Embryonic facial prominence (tissue), 1 donor: ENCODE measurements at regions not wholly inside any gene's neighbourhood (a gene's known extent, or its start where the extent isn't known, plus 50 kb on each side); places are given as distances from the start of the nearest gene placed in this dataset.

ENCODE experiments used
- DNase-seq: peaks from one replicate; pipeline ENCODE4 v3.0.0-alpha.2; 2016; ENCODE audit errors: extremely low spot score

DNA sequence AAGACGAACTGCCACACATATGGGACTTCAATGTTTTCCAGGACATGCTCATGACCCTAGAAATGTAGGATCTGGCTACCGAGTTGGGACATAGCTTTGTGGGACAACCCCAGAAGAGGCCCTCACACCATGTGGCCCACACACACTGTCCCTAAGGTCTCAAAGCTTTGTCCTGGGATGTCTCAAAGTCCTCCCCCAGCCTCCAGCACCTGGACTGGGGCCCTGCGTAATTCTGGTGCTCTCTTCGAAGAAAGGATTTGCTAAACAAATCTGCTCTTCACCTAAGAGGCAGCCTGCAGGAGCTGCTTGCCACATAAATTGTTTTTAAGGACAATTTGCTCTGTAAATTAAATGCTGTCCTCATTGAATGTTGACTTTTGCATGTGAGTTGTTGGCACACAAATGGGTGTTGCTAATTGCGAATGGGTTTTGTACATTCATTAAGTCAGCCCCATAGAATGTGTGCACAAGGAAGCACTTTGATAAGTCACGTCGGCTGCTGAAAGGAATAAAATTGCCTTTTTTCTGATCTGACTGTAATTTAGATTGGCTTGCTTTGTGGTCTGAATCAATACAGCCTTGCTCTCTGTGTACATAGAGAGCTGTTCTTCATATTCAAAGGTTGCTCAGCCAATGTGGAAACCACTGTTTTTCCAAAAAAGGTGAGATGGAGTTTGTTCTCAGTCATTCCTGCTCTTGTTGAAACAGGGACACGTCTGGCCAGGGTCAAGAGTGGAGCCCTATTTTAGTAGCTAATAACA, 161.6 kb upstream of the PWP1 start:
- no peak for DNase-seq

DNA sequence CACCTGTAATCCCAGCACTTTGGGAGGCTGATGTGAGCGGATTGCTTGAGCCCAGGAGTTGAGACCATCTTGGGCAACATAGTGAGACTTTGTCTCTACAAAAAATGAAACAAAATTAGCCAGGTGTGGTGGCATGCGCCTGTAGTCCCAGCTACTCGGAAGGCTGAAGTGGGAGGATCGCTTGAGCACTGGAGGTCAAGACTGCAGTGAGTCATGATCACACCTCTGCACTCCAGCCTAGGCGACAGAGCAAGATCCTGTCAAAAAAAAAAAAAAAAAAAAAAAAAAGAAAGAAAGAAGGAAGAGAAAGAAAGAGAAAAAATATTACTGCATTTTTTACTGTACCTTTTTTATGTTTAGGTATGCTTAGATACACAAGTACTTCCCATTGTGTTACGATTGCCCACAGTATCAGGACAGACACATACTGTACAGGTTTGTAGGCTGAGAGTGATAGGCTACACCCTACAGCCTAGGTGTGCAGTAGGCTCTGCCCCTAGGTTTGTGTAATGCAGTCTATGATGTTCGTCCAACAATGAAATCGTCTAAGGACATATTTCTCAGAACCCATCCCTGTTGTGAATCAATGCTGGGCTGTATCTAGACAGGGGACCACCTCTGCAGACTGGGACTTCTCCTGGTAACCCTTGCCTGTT, 160.4 kb upstream of the PWP1 start:
- DNase-seq: no peak

DNA sequence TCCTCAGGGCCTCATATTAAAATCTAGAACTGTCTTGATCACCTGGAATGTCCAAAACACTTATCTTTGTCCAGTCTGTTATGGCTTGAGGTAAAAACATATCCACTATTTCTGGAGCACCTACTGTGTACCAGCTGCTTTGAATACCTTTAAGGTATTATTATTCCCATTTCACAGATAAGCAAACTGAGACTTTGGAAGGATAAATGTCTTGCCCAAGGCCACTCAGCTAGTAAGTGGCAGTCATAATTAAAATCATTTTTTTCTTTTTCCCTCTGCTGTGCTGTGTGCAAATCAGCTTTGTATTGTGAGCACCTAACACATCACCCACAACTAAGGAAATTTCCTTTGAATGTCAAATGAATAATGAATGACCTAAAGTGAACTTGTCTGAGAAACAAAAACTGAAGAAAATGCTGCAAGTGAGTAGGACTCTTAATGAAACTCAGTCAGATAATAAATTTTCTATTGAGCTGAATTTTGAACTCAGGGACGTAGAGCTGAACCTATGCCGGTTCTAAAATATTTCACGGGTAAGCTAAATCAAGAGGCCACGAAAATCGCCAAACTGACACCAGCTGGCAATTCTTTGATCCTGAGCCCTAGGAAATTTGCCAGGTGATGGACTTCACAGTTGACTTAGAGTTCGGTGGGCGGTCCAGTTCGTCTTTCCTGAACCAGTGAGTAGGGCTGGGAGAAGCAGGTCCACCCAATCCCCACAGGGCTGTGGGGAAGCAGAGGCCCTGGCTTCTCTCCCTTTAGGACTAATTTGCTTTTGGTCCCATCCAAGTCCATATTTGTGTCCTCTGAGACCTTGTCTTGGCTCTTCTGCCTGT, 159.7 kb upstream of the PWP1 start:
- no peak for DNase-seq

DNA sequence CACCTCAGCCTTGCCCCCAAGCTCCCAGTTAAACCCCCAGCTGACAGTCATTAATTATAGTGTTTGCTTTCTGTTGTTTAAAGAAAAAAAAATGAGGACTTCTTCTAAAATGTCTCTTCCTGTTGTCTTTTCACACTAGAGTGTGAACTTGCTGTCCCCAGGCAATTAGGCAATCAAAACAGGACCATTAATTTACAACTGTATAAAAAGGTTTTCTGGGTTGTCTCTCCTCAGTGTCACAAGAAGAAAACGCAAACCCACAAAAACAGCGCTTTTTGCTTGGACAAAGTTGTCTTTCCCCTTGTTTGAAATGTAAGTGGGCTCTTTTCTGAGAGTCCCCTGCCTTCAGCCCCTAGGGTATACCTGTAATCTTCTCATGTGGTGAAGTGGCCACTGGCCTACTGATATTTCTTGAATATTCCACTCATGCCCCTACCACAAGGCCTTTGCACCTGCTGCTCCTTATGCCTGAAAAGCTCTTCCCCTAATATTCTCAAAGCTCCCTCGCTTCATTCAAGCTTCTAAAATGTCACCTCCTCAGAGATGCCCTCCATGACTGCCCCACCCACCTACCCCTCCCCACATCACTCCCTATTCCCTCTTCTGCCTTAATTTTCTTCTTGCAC, 158.9 kb upstream of the PWP1 start:
- no peak for DNase-seq

DNA sequence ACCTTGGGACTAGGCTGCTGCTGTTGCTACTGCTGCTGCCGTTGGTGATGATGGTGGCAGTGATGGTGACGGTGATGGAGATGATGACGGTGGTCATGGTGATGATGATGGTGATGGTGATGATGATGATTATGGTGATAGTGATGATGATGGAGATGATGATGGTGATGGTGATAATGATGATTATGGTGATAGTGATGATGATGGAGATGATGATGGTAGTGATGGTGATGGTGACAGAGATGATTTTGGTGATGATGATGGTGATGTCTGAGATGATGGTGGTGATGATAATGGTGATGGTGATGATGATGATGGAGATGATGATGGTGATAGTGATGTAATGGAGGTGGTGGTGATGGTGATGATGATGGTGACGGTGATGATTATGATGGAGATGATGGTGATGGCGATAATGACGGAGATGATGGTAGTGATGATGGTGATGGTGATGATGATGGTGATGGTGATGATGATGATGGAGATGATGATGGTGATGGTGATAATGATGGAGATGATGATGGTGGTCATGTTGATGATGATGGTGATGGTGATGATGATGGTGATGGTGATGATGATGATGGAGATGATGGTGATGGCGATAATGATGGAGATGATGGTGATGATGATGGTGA, 156.8 kb upstream of the PWP1 start:
- DNase-seq: no peak

DNA sequence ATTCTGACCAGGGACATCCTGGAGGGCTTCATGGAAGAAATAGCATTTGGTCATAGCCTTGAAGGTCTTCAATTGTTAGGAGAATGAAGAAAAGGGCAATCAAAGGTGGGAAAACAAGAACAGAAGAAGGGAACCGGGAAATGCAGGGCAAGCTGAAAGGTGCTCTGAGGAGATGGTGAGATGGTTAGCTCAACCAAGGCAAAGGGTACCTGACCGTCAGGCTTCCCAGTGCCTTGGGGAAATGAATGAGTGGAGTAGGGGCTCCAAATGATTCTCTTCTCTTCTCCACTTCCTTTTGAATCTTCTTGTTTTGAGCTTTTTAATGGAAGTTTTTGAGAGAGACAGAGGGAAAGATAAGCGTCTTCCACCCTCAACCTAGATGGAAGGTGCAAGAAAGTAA, 155.6 kb upstream of the PWP1 start:
- no peak for DNase-seq

DNA sequence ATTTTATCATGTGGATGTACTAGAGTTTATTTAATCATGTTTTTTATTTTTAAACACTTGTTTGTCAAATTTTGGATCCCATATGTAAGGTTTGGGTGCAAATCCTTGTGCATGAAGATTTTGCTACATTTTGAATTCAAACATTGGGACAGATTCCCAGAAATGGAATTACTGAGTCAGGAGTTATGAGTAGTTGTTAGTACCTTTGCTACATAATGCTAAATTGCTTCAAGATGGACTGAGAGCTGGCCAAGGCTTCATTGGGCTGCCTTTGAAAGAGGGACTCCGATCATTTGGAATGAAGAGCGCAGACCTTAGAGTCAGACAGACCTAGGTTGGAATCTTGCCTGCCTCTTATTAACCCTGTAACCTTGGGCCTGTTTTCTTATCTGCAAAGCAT, 154.9 kb upstream of the PWP1 start:
- no peak for DNase-seq

DNA sequence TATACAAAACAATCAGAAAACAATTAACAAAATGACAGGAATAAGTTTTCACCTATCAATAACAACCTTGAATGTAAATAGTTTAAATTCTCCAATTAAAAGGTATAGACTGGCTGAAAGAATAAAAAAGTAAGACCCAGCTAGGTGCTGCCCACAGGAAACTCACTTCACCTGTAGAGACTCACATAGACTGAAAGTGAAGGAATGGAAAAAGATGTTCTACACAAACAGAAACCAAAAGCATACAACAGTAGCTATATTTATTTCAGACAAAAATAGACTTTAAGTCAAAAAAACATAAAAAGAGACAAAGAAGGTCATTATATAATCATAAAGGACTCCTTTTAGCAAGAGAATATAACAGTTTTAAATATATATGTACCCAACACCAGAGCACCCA, 152.4 kb upstream of the PWP1 start:
- DNase-seq: no peak

DNA sequence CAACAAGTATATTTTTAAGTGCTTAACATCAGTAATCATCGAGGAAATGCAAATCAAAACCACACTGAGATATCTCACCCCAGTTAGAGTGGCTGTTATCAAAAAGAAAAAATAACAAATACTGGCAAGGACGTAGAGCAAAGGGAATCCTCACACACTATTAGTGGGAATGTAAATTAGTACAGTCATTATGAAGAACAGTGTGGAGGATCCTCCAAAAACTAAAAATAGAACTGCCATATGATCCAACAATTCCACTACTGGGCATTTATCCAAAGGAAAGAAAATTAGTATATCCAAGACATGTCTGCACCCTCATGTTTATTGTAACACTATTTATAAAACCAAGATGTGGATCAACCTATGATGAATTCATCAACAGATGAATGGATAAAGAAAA, 149.0 kb upstream of the PWP1 start:
- no peak for DNase-seq

DNA sequence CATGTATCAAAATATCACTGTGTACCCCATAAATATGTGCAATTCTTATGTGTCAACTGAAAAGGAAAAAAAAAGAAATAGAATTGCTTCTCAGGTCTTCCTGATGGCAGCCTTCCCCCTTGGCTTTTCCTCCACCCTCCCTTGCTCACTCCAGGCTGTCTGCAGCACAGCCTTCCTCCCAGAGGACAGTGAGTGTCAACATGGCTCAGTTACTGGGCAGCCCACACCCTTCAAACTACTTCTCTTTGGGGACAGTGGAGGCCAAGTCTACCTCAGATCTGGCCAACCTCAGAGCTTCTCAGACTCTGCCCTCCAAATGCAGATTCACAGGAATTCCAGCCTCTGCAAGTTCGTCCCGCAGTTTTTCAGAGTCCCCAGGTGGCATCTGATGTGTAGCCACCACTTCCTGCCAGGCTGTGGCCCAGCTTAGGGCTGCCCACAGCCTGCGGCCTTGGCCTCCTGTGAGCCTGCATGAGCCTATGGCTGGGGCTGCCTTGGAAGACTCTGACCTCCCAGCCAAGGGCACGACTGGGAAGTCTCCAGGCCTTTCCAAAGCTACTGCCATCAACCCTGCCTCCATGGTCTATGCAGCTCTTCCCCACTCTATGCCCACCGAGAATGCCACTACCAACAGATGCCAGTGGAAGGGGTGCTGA, 148.0 kb upstream of the PWP1 start:
- DNase-seq: no peak

DNA sequence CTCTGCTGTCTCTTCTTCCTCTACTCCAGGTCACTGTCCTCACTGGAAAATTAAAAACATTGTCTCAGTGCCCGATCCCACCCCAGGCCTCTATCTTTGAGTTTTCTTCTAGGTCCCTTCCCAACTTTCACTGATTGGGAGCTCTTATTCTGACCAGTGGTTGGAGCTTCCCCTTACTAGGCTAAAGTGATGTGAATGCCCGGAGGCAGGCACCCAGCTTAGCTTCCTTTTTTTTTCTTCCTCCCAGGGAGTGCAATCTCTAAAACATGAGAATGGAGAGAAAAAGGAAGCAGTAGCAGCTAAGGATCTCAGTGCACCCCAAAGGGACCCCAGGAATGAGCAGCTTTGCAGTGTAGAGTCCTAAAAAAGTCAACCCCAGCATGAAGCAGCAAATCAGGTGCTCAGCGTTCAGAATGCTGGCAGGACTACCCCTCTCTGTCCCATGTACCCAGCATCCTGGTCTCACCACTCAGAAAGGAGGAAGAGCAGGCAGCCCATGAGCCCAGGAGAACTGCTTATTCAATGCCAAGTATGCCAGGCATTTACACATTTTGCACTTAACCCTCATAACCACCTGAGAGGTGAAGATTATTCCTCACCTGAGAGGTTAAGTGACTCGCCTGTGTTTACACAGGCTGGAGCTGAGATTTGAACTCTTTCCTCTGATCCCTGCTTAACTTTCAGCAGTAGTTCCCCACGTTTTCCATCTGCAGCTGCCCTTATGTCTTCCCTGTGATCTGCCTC, 146.2 kb upstream of the PWP1 start:
- DNase-seq: no peak

DNA sequence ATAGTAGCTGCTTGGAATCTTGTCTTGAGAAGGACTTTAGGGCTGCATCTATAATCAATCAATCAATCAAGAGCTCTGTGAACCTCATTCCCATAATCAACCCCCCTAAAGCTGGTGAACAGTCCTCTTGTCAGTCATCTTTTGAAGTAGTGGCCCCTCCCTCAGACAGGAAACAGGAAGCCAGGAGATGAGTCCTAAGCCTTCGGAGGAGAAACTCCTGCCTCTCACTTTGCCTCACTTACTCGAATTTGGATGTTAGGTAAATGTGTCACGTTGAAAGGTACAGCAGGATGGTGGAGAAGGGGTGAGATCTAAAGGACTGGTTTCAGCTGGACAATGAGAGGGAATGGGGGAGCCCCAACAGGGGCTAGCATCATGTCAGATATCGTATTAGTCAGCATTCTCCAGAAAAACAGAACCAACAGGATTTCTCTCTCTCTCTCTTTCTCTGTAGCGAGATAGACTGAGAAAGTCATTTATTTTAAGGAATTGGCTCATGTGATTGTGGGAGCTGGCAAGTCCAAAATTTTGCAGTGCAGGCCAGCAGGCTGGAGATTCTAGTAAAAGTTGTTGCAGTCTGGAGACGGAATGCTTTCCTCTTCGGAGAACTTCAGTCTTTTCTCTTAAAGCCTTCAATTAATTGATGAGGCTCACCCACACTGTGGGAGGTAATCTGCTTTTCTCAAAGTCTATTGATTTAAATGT, 144.4 kb upstream of the PWP1 start:
- no peak for DNase-seq

DNA sequence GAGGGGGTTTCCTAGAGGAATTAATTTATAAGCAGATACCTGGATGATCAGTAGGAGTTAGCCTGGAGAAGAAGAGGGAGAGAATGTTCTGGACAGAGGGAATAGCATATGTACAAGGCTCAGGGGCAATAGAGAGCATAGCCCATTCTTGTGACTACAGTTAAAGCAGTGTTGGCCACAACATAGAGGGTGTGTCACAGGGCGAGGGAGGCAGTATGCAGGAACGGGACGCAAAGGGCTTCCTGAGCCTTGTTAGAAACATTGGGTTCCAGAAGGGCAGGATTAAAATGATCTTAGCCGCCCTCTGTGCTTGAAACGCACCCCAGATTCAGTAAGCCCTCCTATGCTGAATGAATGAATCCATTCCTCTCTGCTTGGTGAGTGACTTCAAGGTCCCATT, 142.2 kb upstream of the PWP1 start:
- DNase-seq: no peak

DNA sequence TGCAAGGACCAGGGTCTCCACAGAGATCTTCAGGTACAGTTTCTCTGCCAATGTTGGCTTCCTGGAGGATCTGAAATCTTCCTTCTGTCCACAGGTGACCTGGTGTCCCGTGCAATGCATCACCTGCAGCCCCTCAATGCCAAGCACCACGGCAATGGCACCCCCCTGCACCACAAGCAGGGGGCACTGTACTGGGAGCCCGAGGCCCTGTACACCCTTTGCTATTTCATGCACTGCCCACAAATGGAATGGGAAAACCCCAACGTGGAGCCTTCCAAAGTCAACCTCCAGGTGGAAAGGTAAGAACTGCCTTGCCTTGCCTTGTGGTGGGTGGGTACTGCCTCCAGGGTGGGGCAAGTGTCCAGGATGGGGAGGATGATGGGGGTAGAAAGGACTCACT, 141.8 kb upstream of the PWP1 start:
- no peak for DNase-seq

DNA sequence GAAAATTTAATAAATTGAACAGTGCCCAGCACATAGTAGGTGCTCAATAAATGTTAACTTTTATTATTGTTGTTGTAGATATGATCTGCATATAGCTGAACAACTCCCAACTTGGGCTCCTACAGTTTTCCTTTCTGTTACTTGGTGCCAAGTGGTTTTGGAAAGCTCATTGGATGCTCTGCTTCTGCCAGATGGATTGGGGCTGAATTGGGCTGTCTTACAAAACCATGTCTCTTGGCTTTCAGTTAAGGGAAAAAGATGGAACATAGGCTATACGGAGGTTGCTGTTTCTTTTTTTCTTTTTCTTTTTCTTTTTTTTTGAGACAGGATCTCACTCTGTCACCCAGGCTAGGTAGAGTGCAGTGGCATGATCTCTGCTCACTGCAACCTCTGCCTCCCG, 140.7 kb upstream of the PWP1 start:
- no peak for DNase-seq

DNA sequence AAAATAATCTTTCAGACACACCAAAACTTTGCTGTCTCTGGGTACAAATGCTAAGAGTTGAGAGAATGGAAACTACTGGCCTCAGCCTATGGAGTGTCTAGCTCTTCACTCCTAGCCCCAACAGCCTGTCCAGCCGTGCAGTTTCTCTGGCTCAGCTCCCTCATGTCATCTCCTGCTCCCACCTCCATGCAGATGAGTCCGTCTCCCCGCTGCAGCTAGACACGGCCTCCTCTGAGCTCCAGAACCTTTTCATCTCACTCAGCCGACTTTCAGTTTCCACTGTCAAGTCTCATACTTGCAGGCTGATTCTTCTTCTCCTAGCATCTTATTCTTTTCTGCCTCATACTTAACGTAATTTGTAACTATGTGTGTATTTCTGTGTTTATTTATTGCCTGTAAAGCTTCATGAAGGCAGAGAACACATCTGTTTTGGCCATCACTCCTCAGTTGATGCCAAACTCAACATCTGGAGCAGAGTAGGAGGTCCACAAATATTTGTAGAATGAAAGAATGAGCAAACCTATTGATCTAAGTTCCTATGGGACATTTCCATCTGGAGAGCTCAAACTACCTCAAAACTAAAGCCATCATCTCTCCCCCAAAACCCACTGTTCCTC, 139.8 kb upstream of the PWP1 start:
- DNase-seq: peak; percentile 52

DNA sequence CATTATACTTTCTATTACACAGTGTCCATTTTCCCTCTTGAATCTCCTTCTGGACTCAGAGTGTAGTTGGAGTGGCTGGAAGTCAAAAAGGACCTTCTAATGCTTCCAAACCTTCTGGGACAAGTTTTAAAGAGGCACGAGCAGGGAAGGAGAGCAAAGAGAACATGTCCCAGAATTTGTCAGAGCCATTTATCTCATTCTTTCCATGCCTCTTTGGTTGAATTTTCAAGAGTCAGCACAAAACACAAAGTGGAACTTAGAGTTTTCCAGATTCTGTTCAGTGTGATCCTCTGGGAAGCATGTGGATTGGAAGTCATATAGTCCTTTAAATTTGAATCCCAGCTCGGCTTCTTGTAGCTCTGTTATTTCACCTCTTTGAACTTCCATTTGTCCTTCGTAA, 138.2 kb upstream of the PWP1 start:
- DNase-seq: no peak

DNA sequence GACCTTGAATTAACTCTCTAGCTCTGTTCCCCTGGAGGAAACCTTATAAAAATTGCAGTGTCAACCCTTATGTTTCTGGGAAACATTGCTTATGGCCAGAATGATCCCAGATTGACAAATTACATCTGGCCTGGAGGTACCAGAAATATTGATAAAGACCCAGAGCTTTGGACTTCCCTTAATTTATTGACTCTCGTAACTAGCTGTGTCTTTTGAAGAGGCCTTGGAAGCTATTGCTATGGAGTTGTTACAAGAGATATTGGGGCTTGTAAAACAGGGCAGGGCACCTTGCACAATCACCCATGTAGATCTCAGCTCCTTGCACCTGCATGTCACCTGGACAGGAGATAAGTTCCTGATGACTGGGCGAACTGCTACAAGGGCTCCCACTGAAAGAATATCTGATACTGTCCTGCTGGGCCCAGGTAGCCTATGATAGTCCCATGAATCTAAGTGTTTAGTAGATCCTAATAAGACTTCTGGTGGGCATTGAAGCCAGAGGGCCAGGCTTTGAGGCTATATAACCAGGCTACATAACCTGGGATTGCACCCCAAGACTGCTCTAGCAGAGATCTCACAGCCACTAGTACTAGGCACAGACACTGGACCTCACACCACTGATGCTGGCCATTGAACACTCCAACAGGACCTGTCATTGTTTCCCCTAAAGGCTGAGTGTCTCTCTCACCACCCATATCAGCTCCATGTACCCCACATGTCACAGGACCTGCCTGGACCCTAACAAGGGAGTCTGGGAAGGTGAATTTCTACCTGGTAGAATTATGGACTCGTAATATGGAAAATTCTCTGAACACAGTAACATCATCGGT, 135.7 kb upstream of the PWP1 start:
- no peak for DNase-seq

DNA sequence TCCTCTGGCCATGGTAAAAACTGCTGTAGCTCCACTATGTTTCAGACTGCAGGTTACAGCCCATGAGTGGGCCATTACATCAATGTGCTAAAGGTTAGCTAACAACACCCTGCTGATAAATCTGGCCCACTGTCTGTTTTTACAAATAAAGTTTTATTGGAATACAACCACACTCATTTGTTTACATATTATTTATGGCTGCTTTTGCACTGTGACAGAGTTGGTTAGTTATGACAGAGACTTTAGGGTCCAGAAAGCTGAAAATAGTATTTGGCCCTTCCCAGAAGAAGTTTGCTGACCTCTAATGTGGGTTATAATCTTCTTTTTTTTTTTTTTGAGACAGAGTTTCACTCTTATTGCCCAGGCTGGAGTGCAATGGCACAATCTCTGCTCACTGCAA, 134.2 kb upstream of the PWP1 start:
- DNase-seq: no peak
